ENCODE measurements at regions not wholly inside any gene's neighbourhood (a gene's known extent, or its start where the extent isn't known, plus 50 kb on each side); places are given as distances from the start of the nearest gene placed in this dataset.
"Not testable (repeated sequence)": the region's sequence is repeated elsewhere in the genome, so short reads cannot be mapped to it uniquely, and the experiment has no call there.

DNA sequence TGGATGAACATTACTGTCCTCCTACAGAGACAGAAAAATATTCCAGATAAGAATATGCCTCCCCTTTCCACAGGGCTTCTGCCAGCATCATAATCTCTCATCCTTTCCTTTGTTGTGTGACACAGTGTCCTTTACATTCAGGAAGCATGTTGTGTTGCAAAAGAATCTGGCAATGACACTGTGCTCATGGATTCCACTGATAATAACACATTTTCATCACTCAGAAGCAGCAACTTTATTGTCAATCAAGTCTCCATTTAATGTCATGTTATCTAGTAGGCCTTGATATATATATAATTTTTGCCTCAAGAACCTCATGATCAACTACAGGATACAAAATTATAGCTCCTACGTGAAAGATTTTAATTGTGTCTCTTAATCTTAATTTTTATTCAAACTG, 833.9 kb downstream of the FSTL5 start:
- DNase-seq (ENCODE audit: low spot score), result no peak

DNA sequence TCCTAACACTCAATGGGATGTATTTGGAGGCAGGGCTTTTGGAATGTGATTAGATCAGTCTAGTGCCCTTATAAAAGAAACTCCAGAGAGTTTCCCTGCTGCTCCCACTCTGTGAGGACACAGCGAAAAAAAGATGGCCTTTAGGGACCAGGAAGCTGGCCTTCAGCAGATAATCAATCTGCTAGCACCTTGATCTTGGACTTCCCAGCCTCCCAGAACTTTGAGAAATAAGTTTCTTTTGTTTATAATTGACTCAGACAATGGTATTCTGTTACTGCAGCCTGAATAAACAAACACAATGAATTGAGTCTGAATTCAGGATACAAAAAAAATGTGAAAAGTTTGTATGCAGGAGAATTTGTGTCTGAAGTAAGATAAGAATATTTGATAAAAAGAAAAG, 842.1 kb downstream of the FSTL5 start:
- no peak for DNase-seq (ENCODE audit: low spot score)

GRCh38 chr4:161320377-161320776, 843.4 kb downstream of the FSTL5 start:
- DNase-seq (ENCODE audit: low spot score), result no peak

DNA sequence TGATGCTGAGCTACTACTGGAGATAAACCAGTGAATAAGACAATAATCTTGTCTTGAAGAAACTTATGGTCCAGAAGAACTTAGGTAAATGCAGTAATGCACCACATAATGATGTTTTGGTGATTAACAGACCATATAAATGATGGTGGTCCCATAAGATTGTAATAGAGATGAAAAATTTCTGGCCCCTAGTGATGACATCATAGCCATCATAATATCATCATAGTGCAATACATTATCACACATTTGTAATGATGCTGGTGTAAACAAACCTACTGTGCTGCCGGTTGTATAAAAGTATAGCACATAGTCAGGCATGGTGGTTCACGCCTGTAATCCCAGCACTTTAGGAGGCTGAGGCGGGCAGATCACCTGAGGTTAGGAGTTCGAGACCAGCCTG, 846.8 kb downstream of the FSTL5 start:
- DNase-seq (ENCODE audit: low spot score), result no peak

DNA sequence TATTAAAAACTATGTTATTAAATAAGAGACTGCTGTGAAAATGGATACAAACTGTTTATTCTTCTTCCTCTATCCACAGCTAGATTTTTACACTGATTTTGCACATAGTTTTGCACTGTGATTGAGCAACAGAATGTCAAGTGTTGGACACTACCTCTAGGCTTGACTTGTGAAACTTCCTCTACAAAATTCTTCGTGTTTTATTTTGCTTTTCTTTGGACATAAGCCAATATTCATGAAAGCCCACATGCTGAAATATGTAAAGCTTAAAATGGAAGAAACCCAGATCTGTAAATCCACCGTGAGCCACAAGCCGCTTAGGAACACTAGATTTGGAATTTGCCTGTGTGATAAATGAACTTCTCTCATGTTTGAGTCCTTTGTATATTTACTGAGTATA, 849.4 kb downstream of the FSTL5 start:
- DNase-seq (ENCODE audit: low spot score), result peak; percentile 16

- DNase-seq (ENCODE audit: low spot score), result no peak
Observed at GRCh38 chr4:161303551-161303950, 860.2 kb downstream of the FSTL5 start.

DNA sequence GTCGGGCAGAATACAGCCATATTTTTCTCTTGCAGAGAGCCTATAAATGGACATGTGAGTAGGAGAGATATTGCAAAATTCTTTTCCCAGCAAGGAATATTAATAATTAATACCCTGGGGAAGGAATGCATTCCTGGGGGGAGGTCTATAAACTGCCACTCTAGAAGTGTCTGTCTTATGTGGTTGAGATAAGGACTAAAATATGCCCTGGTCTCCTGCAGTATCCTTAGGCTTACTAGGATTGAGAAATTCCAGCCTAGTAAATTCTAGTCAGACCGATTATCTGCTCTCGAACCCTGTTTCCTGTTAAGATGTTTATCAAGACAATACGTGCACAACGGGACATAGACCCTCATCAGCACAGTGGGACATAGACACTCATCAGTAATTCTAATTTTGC, 872.6 kb downstream of the FSTL5 start:
- no peak for DNase-seq (ENCODE audit: low spot score)

- no peak for DNase-seq (ENCODE audit: low spot score)
Observed at GRCh38 chr4:161287678-161288352, 876.0 kb downstream of the FSTL5 start.

DNA sequence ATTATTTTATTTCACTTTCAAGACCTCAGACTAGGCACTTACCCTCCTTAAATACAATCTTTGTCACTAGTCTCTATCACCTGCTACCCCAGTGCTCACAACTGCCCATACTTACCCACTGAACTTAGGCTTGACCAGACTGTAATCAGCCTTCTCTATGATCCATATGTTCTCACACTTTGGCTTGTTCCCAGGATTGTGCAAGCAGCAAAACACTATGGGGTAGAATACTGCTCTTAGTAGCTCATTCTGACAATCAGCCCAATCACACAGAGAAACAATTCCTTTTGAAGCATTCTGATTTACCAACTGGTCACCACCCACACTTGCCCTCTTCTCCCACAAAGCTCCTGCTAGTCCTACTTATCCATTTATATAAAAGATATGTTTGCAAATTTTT, 878.3 kb downstream of the FSTL5 start:
- no peak for DNase-seq (ENCODE audit: low spot score)

- no peak for DNase-seq (ENCODE audit: low spot score)
Observed at GRCh38 chr4:161280929-161281328, 882.9 kb downstream of the FSTL5 start.

DNA sequence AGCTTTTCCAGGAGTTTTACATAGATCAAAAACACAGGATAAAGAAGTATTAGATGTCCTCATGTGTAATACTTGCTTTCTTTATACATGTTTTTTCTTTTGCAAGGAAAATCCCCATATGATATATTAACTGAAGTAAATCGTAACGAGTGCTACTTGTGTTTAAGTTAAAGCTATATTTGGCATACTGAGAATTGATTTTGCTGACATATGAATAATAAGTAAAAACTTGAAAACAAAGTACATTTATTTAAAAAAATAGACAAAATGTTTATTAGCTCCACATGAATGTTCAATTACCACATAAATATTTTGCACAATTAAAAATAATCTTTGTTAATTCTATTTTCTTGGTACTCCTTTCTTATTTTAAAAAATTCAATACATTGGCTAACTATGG, 884.7 kb downstream of the FSTL5 start:
- no peak for DNase-seq (ENCODE audit: low spot score)

- not testable (repeated sequence) for DNase-seq (ENCODE audit: low spot score)
Observed at GRCh38 chr4:161277150-161277787, 886.5 kb downstream of the FSTL5 start.

DNA sequence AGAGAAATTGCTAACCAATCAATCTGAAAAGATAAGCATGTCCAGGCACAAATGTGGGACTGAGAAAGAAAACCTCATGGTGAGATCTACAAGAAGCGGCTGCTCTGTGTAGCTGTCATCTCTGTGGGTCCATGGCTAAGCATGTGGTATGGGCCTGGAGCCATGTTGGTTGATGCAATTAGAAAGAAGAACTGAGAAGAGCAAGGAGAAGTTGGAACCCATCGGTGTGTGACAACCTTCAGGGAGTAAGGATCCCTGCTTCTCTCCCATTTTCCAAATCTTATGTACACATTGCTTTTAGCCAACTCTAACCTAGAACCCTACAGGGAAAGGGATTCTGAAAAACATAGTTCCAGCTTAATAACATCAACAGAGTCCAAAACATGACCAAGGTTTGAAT, 890.2 kb downstream of the FSTL5 start:
- DNase-seq (ENCODE audit: low spot score), result no peak

DNA sequence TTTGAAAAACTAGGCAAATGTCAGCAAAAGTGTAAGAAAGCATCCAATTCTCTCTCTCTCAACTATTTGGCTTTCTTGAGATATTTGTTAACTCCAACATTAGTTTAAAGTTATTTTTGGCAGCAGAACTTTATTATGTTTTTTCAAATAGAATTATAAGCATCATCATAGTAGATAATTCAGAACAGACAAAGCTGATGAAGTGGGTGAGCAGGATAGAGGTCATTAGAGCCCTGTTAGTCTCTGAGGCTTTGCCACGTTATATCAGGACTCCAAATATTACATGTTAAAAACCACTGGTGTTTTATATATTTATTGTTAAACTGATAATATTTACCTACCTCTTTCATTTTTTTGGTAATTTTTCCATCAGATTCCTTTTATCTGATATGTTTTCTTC, 903.0 kb downstream of the FSTL5 start:
- no peak for DNase-seq (ENCODE audit: low spot score)

DNA sequence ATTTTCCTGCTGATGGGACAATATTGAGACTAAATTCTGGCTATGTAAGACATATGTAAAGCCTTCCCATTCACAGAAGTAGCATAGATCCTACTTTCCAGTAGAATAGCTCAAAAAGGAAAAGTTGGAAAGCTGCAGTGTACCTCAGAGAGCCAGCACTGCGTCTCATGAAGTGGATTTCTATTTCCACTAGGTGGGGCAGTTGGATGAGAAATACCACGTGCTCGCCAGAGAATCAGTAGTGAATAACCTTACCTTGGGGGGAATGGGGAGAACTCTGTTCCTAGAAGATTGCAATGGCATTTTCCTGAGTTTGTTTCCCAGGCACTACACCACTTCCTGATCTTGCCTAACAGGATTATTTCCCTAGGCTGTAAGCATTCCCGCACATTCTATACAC, 907.1 kb downstream of the FSTL5 start:
- DNase-seq (ENCODE audit: low spot score), result no peak

DNA sequence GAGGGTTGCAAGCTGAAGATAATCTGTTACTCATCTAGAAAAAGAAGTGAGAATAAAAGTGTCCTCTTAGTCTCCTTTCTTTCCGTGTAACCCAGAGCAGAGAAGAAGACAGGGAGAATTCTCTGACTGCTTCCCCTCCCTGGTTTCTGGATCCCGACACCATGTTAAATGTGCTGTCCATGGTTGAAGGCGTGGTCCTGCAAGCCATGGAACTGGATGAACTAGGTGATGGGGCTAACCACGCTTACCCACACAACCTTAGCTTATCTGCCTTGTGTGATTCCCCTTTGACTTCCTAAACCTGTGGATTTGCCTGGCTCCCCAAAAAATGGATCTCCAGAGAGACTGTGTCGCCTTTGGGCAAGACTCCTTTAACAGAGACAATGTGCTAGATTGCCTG, 907.6 kb downstream of the FSTL5 start:
- DNase-seq (ENCODE audit: low spot score), result no peak

GRCh38 chr4:161254375-161254774, 909.4 kb downstream of the FSTL5 start:
- no peak for DNase-seq (ENCODE audit: low spot score)

- no peak for DNase-seq (ENCODE audit: low spot score)
Observed at GRCh38 chr4:161252520-161253141, 911.2 kb downstream of the FSTL5 start.

- no peak for DNase-seq (ENCODE audit: low spot score)
Observed at GRCh38 chr4:161249779-161250440, 913.9 kb downstream of the FSTL5 start.

DNA sequence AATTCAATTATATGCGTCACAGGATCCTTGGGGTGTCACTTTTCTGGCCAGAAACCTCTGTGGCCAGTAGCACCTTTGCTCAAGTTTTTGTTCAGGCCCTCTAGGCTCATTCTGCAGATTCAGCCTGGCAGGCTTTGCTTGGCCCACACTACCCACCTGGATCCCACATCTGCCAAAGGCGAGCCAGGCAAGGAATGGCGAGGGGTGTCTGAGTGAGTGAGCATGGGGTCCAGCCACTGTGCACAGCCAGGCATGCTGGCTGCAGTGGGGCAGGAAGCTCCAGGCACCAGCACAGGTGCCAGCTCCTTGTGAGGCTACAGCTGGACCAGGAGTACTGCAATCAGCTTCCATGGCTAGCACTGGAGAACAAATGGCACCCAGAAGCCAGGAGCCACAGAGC, 914.9 kb downstream of the FSTL5 start:
- no peak for DNase-seq (ENCODE audit: low spot score)

- DNase-seq (ENCODE audit: low spot score), result no peak
Observed at GRCh38 chr4:161247831-161248230, 916.0 kb downstream of the FSTL5 start.

DNA sequence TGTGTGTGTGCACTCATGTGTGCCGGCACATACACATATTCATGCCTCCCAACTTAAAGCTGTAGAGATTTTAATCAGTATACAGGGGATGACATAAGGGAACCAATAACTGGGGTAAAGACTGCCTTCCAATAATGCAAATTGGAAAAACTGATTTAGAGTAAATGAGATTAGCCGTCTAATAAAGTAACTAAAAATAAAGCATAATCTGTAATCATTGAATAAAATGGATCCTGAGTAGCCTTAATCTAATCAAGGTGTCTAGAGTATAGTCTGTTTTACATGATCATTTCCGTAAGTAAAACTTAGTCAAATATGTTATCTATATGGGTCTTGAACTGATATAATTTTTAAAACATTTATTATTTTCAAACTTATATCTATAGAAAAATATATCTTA, 925.8 kb downstream of the FSTL5 start:
- DNase-seq (ENCODE audit: low spot score), result no peak

DNA sequence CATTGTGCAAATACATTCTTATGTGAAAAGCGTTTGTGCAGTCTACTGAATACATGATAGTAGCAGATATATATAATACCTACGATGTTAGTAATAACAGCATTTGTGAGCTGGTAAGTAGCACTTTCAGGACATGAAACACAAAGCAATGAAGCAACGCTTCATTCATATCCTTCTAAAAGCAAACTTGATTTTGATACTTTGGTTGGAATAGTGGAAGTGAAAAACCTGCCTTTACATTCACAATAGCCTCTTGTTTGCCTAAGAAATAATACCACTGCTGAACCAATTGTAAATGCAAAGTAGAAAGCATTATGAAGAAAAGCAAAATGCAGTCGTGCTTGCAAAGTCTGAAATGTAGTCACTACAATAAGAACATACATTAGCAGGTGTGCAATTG, 926.3 kb downstream of the FSTL5 start:
- DNase-seq (ENCODE audit: low spot score), result no peak

Data from umbilical cord (tissue), 1 donor.